MM.1S (cell line): ENCODE measurements at regions not wholly inside any gene's neighbourhood (a gene's known extent, or its start where the extent isn't known, plus 50 kb on each side); places are given as distances from the start of the nearest gene placed in this dataset.

Experiments used
- DNase-seq: peaks from one replicate; pipeline ENCODE4 v3.0.0-alpha.2; 2015
- H2AFZ ChIP-seq: fragments of 300-600 bp; sonication (generic); 2 replicates; pipeline ENCODE4 v1.6.0; 2016; ENCODE audit warnings: antibody characterized with exemption, low read length
- H3F3A ChIP-seq: fragments of 300-600 bp; sonication (generic); 2 replicates; pipeline ENCODE4 v1.6.1; 2016; ENCODE audit warnings: mild to moderate bottlenecking, antibody characterized with exemption, low read length, moderate library complexity, mixed read lengths; ENCODE audit not compliant: insufficient read depth
- H3K27ac ChIP-seq: fragments of 300-600 bp; sonication (generic); 2 replicates; pipeline ENCODE4 v1.5.1; 2016; ENCODE audit warnings: mild to moderate bottlenecking, low read length
- H3K27me3 ChIP-seq: fragments of 300-600 bp; sonication (generic); replicated peaks from 2 replicates; pipeline ENCODE4 v1.6.0; 2016; ENCODE audit warnings: low read length; ENCODE audit not compliant: insufficient read depth
- H3K36me3 ChIP-seq: fragments of 300-600 bp; sonication (generic); replicated peaks from 2 replicates; pipeline ENCODE4 v1.6.1; 2016; ENCODE audit warnings: mild to moderate bottlenecking, low read length, mixed read lengths; ENCODE audit not compliant: insufficient read depth
- H3K4me1 ChIP-seq: fragments of 300-600 bp; sonication (generic); 2 replicates; pipeline ENCODE4 v1.6.1; 2016; ENCODE audit warnings: low read length, mixed read lengths
- H3K4me2 ChIP-seq: fragments of 300-600 bp; sonication (generic); 2 replicates; pipeline ENCODE4 v1.6.0; 2016; ENCODE audit warnings: low read depth, low read length
- H3K4me3 ChIP-seq: fragments of 300-600 bp; sonication (generic); 2 replicates; pipeline ENCODE4 v1.5.1; 2016; ENCODE audit warnings: low read length, mixed read lengths
- H3K79me2 ChIP-seq: fragments of 300-600 bp; sonication (generic); 2 replicates; pipeline ENCODE4 v1.6.1; 2016; ENCODE audit warnings: mixed run types, low read length, mixed read lengths
- H3K9ac ChIP-seq: fragments of 300-600 bp; sonication (generic); 2 replicates; pipeline ENCODE4 v1.6.1; 2016; ENCODE audit warnings: low read length, mixed read lengths
- H3K9me2 ChIP-seq: fragments of 300-600 bp; sonication (generic); replicated peaks from 2 replicates; pipeline ENCODE4 v1.6.1; 2016; ENCODE audit warnings: mild to moderate bottlenecking, low read length, mixed read lengths; ENCODE audit not compliant: insufficient read depth
- H3K9me3 ChIP-seq: fragments of 300-600 bp; sonication (generic); replicated peaks from 2 replicates; pipeline ENCODE4 v1.6.1; 2016; ENCODE audit warnings: mild to moderate bottlenecking, low read length, mixed read lengths; ENCODE audit not compliant: insufficient read depth
- H4K20me1 ChIP-seq: fragments of 300-600 bp; sonication (generic); 2 replicates; pipeline ENCODE4 v1.6.1; 2016; ENCODE audit warnings: mild to moderate bottlenecking, low read length, moderate library complexity, mixed read lengths; ENCODE audit not compliant: insufficient read depth
- EZH2 ChIP-seq: fragments of 300-600 bp; sonication (generic); optimal IDR thresholded peaks from 2 replicates; pipeline ENCODE3; 2017; ENCODE audit warnings: low read depth, mild to moderate bottlenecking, antibody characterized with exemption, low read length, mixed read lengths
- EZH2phosphoT487 ChIP-seq: fragments of 300-600 bp; sonication (generic); IDR thresholded peaks from 2 replicates; pipeline ENCODE4 v1.6.1; 2018; ENCODE audit warnings: antibody characterized with exemption, low read length
- TF ChIP-seq, protein P1 (sequence below): fragments of 300-600 bp; sonication (generic); IDR thresholded peaks from 2 replicates; pipeline ENCODE4 v1.5.1; 2016; ENCODE audit warnings: antibody characterized with exemption, low read length, mixed read lengths

GRCh38 chr10:58044072-58044471 lies 223.6 kb downstream of the IPMK start:
- no peak for DNase-seq
- Histone ChIP-seq H3K9me2 (no peaks in the 10 kb centered on the region), H3K9ac (no peak overlapping the region), H3K27me3 (no peaks in the 10 kb centered on the region), H3K4me2 (no peak overlapping the region), H3K27ac (no peak overlapping the region), H3F3A (no peaks in the 10 kb centered on the region), H3K4me3 (no peak overlapping the region), H2AFZ (no peak overlapping the region), H3K36me3 (no peaks in the 10 kb centered on the region), H3K79me2 (no peaks in the 10 kb centered on the region), H3K4me1 (peaks cover 3% of the 10 kb centered on the region), H3K9me3 (no peaks in the 10 kb centered on the region), H4K20me1 (no peaks in the 10 kb centered on the region)
- TF ChIP-seq EZH2phosphoT487, result no peak
- TF ChIP-seq, protein P1, sequence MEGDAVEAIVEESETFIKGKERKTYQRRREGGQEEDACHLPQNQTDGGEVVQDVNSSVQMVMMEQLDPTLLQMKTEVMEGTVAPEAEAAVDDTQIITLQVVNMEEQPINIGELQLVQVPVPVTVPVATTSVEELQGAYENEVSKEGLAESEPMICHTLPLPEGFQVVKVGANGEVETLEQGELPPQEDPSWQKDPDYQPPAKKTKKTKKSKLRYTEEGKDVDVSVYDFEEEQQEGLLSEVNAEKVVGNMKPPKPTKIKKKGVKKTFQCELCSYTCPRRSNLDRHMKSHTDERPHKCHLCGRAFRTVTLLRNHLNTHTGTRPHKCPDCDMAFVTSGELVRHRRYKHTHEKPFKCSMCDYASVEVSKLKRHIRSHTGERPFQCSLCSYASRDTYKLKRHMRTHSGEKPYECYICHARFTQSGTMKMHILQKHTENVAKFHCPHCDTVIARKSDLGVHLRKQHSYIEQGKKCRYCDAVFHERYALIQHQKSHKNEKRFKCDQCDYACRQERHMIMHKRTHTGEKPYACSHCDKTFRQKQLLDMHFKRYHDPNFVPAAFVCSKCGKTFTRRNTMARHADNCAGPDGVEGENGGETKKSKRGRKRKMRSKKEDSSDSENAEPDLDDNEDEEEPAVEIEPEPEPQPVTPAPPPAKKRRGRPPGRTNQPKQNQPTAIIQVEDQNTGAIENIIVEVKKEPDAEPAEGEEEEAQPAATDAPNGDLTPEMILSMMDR, result no peak
- TF ChIP-seq EZH2, result no peak

DNA sequence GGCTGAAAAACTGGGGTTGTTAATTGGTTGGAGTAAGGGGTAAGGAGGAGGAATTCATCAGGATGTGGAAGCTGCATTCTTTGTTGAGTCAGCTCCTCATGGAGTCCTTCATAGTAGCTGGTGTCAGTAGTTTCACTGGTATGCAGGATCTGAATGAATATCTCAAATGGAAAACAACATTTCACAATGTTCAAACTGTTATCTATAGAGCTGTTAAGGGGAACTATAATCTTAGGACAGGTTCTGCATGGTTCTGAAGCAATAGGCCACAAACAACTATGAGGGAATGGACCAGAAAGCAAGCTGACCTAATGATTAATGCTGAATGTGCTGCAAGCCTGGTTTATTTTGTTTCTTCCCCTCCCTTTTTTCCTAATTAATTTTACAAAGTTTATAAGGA lies 225.8 kb downstream of the IPMK start:
- no peak overlapping the region for H3K27ac ChIP-seq
- no peaks in the 10 kb centered on the region for H3K79me2 ChIP-seq
- no peaks in the 10 kb centered on the region for H3K9me2 ChIP-seq
- H3K4me3 ChIP-seq, result no peak overlapping the region
- DNase-seq, result no peak
- no peak overlapping the region for H2AFZ ChIP-seq
- no peaks in the 10 kb centered on the region for H3K4me1 ChIP-seq
- H3F3A ChIP-seq, result no peaks in the 10 kb centered on the region
- no peaks in the 10 kb centered on the region for H3K27me3 ChIP-seq
- no peaks in the 10 kb centered on the region for H4K20me1 ChIP-seq
- TF ChIP-seq EZH2 (no peak), EZH2phosphoT487 (no peak)
- TF ChIP-seq, protein P1, result no peak
- H3K36me3 ChIP-seq, result no peaks in the 10 kb centered on the region
- H3K9ac ChIP-seq, result no peak overlapping the region
- no peaks in the 10 kb centered on the region for H3K9me3 ChIP-seq
- no peak overlapping the region for H3K4me2 ChIP-seq

DNA sequence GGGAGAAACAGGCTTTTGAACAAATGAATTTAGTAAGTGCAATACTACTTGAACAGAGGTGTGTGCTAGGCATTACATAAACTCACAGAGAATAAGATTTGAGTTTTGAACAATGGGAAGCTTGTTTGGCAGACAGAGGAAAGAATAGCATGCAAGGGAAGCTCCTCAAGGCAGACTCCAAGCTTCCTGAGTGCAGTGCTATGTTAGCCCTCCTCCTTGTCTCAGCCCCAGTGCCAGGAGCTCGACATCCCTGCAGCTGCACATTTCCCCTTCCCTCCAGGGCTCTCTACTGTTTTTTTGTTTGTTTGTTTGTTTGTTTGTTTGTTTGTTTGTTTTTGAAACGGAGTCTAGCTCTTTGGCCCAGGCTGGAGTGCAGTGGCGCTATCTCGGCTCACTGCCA lies 237.5 kb downstream of the IPMK start:
- no peaks in the 10 kb centered on the region for H3K9me2 ChIP-seq
- H2AFZ ChIP-seq, result no peak overlapping the region
- no peaks in the 10 kb centered on the region for H3K79me2 ChIP-seq
- no peak for DNase-seq
- H3K9me3 ChIP-seq, result no peaks in the 10 kb centered on the region
- no peaks in the 10 kb centered on the region for H3F3A ChIP-seq
- H3K36me3 ChIP-seq, result no peaks in the 10 kb centered on the region
- no peaks in the 10 kb centered on the region for H4K20me1 ChIP-seq
- H3K27me3 ChIP-seq, result no peaks in the 10 kb centered on the region
- H3K27ac ChIP-seq, result no peak overlapping the region
- H3K4me2 ChIP-seq, result no peak overlapping the region
- H3K4me1 ChIP-seq, result no peaks in the 10 kb centered on the region
- no peak overlapping the region for H3K4me3 ChIP-seq
- H3K9ac ChIP-seq, result no peak overlapping the region
- TF ChIP-seq, protein P1, result no peak
- TF ChIP-seq EZH2 (no peak), EZH2phosphoT487 (no peak)
